ENCODE measurements at regions not wholly inside any gene's neighbourhood (a gene's known extent, or its start where the extent isn't known, plus 50 kb on each side); places are given as distances from the start of the nearest gene placed in this dataset.
"Not testable (repeated sequence)": the region's sequence is repeated elsewhere in the genome, so short reads cannot be mapped to it uniquely, and the experiment has no call there.

DNA sequence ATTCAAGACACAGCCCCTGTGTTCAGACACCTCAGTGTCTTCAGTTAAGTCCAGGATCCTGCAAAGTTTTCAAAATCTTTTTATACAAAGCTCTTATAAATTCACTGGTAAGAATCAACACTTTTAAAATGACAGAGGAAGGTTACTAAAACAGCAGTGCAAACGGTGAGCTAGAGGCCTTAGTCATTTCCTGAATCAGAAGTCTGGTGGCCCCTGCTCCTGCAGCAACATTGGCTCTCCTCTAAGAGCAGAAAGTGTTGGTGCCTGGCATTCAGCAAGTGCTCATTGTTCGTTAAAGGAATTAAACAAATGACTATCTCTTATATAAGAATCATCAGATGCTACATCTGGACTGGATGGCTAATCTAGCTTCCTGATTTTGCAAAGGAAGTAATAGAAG lies 282.9 kb downstream of the PTGER3 start:
- DNase-seq = no peak

DNA sequence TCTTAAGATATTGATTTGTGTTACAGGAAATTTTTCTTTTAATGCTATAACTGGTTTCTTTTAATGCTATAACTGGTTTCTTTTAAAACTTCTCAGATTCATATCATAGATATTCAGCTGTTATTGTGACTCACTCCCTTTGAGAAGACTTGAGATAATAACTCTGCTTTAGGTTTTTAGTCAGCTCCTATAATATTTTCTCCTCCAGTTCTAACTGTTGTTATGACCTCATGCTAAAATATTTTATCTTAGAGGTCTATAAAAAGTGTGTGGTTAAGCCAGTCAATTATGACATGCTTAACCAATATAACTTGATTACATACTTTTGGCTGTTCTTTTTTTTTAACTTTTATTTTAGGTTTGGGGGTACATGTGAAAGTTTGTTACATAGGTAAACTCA lies 280.2 kb downstream of the PTGER3 start:
- no peak for DNase-seq

DNA sequence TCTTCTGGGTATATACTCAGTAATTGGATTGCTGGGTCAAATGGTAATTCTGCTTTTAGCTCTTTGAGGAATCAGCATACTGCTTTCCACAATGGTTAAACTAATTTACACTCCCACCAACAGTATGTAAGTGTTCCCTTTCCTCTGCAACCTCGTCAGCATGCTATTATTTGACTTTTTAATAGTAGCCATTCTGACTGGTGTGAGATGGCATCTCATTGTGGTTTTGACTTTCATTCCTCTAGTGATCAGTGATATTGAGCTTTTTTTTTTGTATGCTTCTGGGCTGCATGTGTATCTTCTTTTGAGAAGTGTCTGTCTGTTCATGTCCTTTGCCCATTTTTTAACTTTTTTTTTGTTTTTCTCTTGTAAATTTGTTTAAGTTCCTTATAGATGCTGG lies 279.4 kb downstream of the PTGER3 start:
- DNase-seq = no peak

DNA sequence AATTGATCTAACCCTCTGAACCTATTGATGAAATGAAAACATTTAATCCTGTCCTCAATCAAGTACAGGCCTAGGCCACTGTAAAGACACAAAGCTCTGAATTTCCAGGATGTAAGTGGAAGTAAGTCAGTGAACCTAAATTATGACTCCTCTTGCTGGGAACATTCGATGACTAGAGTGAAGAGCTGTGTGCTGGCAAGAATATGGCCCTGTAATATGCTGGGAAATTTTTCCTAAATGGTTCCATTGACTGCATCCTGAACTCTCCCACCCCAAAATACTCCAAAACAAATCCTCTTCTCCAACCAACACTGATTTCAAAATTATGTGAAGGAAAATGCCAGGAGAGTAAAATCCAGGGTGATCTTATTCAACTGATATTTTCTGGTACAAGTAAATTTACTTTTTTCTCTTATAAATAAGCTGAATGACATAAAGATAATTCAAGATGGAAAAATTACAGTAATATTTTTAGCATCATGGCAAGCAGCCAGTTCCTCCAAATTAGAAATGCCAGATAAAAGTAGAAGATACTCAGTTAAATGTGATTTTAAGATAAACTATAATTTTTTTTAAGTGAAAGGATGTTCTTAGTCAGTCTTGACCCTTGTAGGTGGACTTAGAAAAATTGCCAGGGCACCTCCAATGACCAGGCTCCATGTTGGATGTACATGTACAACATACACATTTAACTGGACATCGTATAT lies 269.4 kb downstream of the PTGER3 start:
- no peak for DNase-seq

DNA sequence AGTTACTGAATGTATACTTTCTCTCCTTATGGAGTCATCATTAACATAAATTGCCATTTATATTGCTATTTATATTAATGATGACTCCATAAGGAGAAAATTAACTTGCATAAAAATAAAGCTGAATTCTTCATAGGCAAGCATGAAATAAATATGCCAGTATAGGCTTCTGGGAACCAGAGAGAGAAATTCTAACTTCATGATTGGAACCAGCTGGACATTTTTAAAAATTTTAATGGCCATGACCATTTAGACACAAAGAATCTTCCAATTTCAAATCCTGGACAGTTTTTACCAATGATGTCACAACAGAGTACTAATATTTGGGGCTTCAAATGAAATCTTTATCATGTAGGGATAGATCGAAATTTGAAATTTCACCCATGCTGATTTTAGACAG lies 268.7 kb downstream of the PTGER3 start:
- no peak for DNase-seq

DNA sequence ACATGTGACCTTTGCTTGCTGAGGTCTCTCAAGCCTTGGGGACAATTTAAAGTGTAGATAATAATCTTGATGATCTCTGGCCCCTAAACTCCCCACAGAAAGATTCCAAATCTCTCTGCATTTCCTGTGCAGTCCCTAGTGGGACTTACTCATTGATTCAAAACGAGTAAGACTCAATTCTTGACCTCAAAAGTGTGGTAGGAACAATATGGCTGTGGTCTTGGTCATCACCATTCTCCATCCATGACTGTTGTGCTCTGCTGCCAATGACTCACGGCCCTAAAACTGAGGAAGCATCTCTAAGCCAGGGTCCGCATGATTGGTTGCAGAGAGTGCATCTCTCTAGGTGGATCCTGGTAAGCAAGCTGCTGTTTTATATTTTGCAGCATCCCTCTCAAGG lies 268.0 kb downstream of the PTGER3 start:
- DNase-seq = no peak

DNA sequence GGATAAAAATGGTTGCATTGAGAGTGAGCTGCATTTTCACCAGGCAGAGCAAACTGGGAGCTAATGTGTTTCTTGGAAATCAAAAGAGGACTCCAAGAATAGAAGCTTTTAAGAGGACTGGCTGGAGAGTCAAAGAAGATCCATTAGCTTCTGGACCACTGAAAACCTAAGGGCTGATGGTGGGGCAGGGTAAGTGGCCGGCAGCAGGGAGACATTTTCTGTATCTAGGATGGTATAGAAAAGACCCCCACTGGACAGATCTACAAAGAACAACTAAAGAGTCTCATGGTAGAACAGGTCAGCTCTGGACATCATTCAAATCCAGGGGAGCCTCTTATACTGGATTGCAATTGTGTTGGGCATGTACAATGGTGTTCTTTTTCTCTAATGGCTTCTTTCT lies 262.3 kb downstream of the PTGER3 start:
- DNase-seq = no peak

DNA sequence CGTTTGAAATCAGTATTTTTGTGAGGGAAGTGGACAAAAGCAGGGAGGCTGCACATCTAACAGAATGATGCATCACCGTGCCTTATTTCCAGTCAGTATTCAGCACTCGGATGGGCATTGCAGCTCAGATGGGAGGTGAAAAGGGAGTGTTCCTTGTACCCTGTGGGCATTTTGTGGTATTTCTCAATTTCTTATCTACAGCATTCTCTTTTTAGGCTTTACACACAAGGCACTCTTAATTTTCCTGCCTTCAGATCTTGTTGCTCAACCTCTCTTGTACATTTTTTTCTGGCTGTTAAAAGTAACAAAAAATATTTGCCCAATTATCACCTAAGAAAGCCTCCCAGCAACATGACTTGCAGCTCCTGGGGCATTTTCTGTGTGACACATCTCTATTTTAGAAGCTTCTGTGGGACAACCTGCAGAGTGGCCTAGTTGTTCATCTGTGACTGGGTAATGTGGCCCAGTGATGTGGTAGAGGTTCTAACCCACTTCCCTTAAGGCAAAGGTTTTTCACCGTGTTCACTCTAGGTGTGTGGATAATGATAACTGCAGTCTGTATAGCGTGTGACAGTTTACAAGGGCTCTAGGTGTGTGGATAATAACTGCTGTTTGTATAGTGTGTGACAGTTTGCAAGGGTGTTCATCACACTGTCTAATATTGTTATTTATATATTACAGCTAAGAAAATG lies 257.2 kb downstream of the PTGER3 start:
- DNase-seq = no peak

DNA sequence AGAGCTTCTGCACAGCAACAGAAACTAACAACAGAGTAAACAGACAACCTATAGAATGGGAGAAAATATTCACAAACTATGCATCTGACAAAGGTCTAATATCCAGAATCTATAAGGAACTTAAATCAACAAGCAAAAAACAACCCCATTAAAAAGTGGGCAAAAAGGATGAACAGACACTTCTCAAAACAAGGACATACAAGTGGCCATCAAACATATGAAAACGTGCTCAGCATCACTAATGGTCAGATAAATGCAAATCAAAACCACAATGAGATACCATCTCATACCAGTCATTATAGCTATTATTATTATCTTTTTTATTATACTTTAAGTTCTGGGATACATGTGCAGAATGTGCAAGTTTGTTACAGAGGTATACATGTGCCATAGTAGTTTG lies 252.6 kb downstream of the PTGER3 start:
- not testable (repeated sequence) for DNase-seq

DNA sequence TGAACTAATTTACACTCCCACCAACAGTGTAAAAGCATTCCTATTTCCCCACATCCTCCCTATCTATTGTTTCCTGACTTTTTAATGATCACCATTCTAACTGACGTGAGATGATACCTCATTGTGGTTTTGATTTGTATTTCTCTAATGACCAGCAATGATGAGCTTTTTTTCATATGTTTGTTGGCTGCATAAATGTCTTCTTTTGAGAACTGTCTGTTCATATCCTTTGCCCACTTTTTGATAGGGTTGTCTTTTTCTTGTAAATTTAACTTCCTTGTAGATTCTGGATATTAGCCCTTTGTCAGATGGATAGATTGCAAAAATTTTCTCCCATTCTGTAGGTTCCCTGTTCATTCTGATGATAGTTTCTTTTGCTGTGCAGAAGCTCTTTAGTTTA lies 251.3 kb downstream of the PTGER3 start:
- not testable (repeated sequence) for DNase-seq

DNA sequence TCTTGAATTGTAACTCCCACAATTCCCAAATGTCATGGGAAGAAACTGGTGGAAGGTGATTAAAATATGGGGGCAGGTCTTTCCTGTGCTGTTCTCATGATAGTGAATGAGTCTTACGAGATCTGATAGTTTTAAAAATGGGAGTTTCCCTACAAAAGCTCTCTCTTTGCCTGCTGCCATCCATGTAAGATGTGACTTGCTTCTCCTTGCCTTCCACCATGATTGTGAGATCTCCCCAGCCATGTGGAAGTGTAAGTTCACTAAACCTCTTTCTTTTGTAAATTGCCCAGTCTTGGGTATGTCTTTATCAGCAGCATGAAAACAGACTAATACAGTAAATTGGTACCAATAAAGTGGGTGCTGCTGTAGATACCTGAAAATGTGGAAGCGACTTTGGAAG lies 245.0 kb downstream of the PTGER3 start:
- DNase-seq = not testable (repeated sequence)

DNA sequence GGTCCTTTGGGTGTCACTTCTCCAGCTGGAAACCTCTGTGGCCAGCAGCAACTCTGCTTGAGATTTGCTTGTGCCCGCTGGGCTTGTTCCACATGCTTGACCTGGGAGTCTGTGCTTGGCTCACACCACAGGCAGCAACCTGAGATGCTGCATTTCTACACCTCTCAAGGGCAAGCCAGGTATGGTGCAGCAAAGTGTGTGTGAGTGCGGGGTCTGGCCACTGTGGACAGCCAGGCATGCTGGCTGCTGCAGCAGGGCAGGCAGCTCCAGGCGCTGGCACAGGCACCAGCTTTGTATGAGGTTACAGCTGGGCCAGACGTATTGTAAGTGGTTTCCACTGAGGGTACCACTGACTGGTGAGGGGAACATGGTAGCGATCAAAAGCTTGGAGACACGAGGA lies 242.0 kb downstream of the PTGER3 start:
- DNase-seq = no peak

DNA sequence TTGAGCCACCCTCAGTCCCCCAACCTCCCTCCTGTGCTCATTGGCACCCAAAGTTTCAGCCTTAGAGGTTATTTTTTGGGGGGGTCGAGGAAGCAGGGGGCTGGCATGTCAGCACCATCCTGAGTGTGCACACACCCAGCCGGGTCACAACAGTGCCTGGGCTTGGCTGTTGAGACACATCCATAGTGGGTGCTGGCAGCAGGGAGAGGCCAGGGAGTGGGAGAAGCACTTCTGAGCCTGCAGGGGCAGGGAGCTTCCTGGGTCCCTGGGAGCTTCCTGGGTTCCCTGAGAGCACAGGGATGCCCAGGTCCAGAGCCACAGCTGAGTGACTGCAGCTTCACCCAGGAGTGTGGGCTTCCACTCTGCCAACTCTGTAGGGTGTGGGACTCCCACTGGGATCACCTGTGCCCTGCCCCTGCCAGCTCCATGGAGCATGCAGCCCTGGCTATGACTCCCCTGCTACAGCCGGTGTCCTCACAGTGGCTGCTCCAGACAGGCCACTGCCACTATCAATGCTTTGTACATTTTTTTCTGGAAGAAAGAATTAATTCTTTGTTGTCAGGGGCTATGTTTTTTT lies 240.4 kb downstream of the PTGER3 start:
- DNase-seq = no peak

DNA sequence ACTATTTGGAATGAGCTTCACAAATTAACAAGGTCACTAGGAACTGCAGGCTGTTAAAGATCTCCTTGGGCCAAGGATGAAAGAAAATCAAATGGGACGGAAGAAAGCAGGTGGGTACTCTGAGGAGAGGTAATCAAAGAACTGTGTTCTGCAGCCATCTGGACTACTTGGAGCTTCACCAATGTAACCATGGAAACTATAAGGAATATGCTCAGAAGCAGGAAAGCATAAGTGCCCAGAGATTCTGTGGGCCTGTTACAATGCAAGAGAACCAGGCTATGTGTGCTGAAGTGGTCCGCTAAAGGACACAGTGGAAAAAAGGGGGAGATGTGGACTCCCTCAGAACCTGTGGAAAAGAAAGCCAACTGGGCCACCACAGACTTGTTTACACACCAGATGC lies 238.5 kb downstream of the PTGER3 start:
- no peak for DNase-seq

DNA sequence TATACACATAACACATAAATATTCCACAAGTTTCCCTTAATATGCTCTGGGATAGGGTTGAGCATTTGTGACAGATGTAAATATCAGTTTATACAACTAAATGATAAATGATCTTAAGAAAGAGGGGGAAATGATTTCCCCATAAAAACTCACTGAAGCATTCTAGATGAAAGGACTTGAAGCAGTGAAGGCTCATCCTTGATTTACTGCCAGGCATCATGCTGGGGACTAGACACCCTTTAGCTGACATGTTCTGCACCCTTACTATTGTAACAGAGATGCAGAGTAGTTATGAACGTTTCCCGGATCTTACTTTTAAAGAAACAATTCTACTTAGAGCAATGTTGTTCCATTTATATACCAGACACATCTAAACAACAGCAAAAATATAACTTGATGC lies 235.8 kb downstream of the PTGER3 start:
- DNase-seq = no peak

DNA sequence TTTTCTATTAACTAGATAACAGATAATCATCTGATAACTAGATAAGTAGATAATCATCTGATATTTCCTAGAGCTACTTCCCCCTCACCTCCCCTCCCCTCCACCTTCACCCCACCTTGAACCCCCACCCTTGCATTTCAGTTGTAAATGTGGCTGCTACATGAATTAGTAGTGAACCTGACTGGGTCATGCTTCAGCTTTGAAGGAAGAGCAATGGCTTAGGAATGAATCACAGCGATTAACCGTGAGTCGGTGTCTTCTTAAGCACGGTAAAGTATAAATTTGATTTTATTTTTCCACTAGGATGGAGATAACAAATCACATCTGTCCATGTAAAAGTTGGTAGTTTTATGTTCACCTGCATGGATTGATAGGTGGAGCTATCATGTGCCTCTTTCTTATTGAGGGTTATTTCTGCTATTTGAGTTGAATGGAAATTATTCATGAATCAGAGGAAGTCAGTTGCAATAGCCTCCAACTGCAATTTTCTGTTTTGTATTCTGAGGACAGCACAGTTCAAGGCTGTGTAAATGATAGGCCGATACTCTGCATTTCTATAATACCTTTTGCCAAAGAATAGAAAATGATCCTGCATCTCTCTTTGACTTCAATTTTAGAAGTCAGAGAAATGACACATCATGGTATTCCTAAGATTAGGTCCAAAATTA lies 235.0 kb downstream of the PTGER3 start:
- no peak for DNase-seq

DNA sequence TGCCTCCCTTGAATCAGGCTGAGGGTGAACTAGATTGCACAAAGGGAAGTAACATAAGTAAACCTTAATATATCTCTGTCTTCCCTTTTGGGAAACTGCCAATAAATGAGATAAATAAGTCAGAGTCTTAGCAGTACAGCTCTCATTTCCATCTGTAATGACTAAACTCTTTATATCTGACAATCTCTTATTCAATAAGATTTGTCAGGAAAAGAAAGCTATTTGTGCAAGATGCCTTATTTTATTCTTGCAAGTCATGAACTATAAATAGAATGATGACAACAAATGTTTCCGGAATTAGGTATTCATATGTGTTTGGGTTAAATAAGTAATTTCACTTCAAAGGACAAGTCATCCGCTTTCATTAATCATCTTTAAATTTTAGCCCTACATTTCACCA lies 229.2 kb downstream of the PTGER3 start:
- DNase-seq = no peak

DNA sequence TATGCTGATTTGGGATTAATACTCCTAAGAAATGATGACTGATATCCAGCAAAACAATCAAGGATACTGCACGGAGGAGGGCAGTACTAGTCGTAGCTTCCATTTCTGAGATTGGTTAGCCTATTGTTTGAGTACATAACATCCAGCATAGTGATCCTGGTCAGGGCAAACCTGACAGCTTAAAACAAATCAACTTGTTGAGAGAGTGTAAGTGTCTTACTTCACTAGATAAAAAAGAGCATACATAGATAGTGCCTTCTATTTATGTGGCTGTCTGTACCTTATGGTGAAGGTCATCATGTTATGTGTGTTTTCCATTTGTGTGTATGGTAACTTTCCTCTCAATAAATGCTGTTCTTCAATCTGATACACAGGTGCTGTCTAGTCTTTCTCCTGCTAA lies 228.4 kb downstream of the PTGER3 start:
- DNase-seq = no peak

DNA sequence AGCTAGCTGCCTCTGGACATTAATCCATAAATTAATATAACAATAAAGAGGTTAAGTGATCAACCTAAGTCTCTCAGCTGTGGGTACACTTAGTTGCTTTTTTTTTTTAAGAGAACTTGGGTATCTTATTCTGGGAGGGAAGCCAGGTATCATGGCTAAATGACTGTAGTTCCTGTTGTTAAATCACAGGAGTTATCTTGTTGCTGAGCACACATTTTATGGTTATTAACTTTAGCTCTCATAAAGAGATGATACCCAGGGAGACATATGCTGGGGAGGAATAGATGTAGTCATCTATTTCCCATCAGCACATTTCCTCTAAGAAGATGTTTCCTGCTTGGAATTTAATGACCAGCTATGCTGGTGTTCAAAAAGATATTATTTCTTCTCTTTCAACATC lies 227.8 kb downstream of the PTGER3 start:
- no peak for DNase-seq

DNA sequence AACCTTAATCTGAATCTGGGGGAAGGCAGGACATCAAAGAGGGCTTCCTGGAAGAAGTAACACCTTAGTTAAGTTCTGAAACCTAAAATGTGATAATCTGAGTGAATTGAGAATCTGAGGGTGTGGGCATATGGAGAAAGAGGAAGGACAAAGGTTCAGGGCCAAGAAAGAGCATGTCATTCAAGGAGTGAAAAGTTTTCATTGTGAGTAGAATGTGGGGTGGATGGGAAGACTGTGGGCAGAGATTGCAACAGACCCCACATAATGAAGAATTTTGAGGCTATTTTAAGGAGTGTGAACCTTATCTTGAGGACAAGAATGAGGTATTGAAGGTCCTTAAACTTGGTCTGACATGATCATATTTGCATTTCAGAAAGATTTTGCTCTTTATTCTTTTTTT lies 227.2 kb downstream of the PTGER3 start:
- DNase-seq = no peak

DNA sequence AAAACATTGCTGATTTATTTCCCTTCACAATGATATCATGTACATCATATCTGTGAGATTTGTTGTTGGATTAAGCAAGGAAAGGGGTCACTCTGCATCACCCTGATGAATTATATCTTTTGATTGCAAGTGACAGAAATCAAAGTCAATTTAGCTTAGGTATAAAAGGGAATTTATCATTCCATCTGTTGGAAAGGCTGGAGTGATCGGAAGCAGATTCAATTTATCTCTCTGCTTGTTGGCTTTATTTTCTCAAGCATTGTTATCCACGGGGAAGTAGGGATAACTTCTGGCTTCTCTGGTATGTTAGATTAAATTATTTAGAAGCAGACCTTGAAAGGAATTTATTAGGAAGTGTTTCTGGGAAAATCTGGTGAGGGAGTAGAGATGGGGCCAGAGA lies 226.6 kb downstream of the PTGER3 start:
- DNase-seq = no peak

DNA sequence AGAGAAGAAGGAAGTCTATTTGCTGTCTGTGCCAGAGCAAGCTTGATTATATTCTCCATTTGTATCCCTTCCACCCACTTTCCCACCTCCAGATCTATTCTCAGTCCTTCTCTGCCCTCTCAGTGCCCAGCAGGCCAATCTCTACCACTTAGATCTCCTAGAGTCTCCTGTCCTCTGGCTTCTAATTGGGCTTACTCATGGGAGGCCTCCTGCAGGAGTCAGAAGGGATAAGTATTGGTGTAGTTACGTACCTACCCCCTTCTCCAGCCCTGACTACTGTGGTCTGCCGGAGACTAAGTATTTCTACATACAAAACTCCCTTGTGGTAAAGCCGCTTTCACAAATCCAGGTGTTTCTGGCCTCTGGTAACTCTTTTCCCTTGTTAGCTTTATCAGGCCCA lies 221.2 kb downstream of the PTGER3 start:
- no peak for DNase-seq

DNA sequence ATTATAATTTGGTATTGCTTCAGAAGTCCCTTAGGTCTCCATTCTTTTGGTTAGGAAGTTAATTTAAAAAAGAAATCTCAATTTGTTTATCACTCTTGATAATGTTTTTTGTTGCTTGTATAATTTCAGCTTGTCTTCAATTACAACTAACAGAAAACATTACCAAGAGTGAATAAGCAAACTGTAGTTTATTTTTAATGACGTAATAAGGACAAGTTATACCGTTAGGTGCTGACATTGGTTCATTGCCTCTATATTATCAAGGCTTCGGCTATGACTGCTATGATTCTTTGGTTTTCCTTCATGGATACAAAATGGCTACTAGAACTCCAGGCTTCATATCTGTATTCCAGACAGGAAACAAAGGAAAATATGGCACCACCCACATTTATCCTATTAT lies 220.6 kb downstream of the PTGER3 start:
- DNase-seq = no peak

DNA sequence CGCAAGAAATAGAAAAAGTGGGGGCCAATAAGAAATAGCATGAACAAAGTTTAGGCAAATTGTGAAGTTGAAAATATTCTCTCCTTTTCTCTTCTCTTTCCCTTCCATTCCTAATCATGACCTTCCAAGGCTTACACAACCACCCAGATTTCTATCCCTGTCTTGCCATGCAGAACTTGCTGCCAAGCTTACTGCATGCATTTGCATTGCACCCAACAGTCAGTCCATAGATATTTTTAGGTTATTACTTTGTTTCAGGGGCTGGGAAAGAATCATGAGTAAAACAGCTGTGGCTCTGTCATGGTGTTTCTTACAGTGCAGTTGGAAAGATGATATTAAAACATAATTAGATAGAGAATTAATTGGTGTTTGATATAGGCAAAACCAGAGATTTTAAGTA lies 219.4 kb downstream of the PTGER3 start:
- no peak for DNase-seq

All from kidney glomerular epithelial cell (primary cell).